ENCODE measurements at regions not wholly inside any gene's neighbourhood (a gene's known extent, or its start where the extent isn't known, plus 50 kb on each side); places are given as distances from the start of the nearest gene placed in this dataset.

- H2AFZ ChIP-seq (ENCODE audit: low read length): no peak overlapping the region
- TF ChIP-seq EZH2 (IDR thresholded peaks at IDR 0.05; ENCODE audit: low read length, missing control alignments) (no peak), CTCF (conservative IDR thresholded peaks at IDR 0.05 in 1 of 2, IDR thresholded peaks at IDR 0.05 in 1 of 2; ENCODE audit: low read depth in 1 of 2, low read length in 2 of 2) (no peak)
- no peaks in the 10 kb centered on the region for H4K20me1 ChIP-seq (ENCODE audit: control insufficient read depth, extremely low read depth, insufficient read depth, low read length)
- H3K4me3 ChIP-seq (replicated peaks in 1 of 4; ENCODE audit: control extremely low read depth in 1 of 4, insufficient read depth in 1 of 4, low read depth in 3 of 4, low read length in 4 of 4): no peak overlapping the region
- no peak overlapping the region for H3K27ac ChIP-seq (ENCODE audit: insufficient read depth, low read length)
- no peaks in the 10 kb centered on the region for H3K4me1 ChIP-seq (ENCODE audit: control insufficient read depth, extremely low read depth, insufficient read depth, low read length)
- H3K27me3 ChIP-seq (ENCODE audit: control insufficient read depth, insufficient read depth, low read length): no peaks in the 10 kb centered on the region
- H3K9me3 ChIP-seq (ENCODE audit: control insufficient read depth, insufficient read depth, low read depth, low read length): no peaks in the 10 kb centered on the region
- no peak overlapping the region for H3K4me2 ChIP-seq (ENCODE audit: extremely low read depth, insufficient read depth, low read length)
- no peaks in the 10 kb centered on the region for H3K36me3 ChIP-seq (ENCODE audit: control insufficient read depth, insufficient read depth, low read length)
- no peak for DNase-seq (ENCODE audit: low read depth in 2 of 2)
- H3K79me2 ChIP-seq (ENCODE audit: control insufficient read depth, insufficient read depth, low read length): no peaks in the 10 kb centered on the region
- H3K9ac ChIP-seq (ENCODE audit: insufficient read depth, low read length): no peak overlapping the region
Measured at GRCh38 chr5:21143686-21144085, 1155.7 kb upstream of the CDH18 start.

- no peaks in the 10 kb centered on the region for H4K20me1 ChIP-seq (ENCODE audit: control insufficient read depth, extremely low read depth, insufficient read depth, low read length)
- no peaks in the 10 kb centered on the region for H3K9me3 ChIP-seq (ENCODE audit: control insufficient read depth, insufficient read depth, low read depth, low read length)
- no peaks in the 10 kb centered on the region for H3K4me1 ChIP-seq (ENCODE audit: control insufficient read depth, extremely low read depth, insufficient read depth, low read length)
- H3K4me2 ChIP-seq (ENCODE audit: extremely low read depth, insufficient read depth, low read length): no peak overlapping the region
- no peaks in the 10 kb centered on the region for H3K36me3 ChIP-seq (ENCODE audit: control insufficient read depth, insufficient read depth, low read length)
- no peaks in the 10 kb centered on the region for H3K27me3 ChIP-seq (ENCODE audit: control insufficient read depth, insufficient read depth, low read length)
- no peak overlapping the region for H2AFZ ChIP-seq (ENCODE audit: low read length)
- H3K4me3 ChIP-seq (replicated peaks in 1 of 4; ENCODE audit: control extremely low read depth in 1 of 4, insufficient read depth in 1 of 4, low read depth in 3 of 4, low read length in 4 of 4): no peak overlapping the region
- no peak overlapping the region for H3K9ac ChIP-seq (ENCODE audit: insufficient read depth, low read length)
- TF ChIP-seq EZH2 (IDR thresholded peaks at IDR 0.05; ENCODE audit: low read length, missing control alignments) (no peak), CTCF (conservative IDR thresholded peaks at IDR 0.05 in 1 of 2, IDR thresholded peaks at IDR 0.05 in 1 of 2; ENCODE audit: low read depth in 1 of 2, low read length in 2 of 2) (no peak)
- no peaks in the 10 kb centered on the region for H3K79me2 ChIP-seq (ENCODE audit: control insufficient read depth, insufficient read depth, low read length)
- DNase-seq (ENCODE audit: low read depth in 2 of 2): no peak
- H3K27ac ChIP-seq (ENCODE audit: insufficient read depth, low read length): no peak overlapping the region
Measured at GRCh38 chr5:21142791-21143190, 1154.8 kb upstream of the CDH18 start.

DNA sequence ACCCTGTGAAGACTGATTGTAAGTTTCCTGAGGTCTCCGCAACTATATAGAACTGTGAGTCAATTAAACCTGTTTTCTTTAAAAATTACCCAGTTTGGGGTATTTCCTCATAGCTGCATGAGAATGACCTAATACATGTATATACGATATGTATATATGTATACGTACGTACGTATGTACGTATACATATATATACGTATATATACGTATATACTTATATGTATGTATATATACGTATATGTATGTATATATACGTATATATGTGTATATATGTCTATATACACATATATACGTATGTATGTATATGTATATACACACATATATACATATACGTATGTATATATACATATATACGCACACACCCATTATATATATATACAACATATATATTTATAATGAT, 1153.0 kb upstream of the CDH18 start:
- TF ChIP-seq CTCF (conservative IDR thresholded peaks at IDR 0.05 in 1 of 2, IDR thresholded peaks at IDR 0.05 in 1 of 2; ENCODE audit: low read depth in 1 of 2, low read length in 2 of 2) (no peak), EZH2 (IDR thresholded peaks at IDR 0.05; ENCODE audit: low read length, missing control alignments) (no peak)
- no peaks in the 10 kb centered on the region for H3K79me2 ChIP-seq (ENCODE audit: control insufficient read depth, insufficient read depth, low read length)
- no peaks in the 10 kb centered on the region for H3K36me3 ChIP-seq (ENCODE audit: control insufficient read depth, insufficient read depth, low read length)
- no peak overlapping the region for H2AFZ ChIP-seq (ENCODE audit: low read length)
- no peaks in the 10 kb centered on the region for H3K4me1 ChIP-seq (ENCODE audit: control insufficient read depth, extremely low read depth, insufficient read depth, low read length)
- H3K27me3 ChIP-seq (ENCODE audit: control insufficient read depth, insufficient read depth, low read length): no peaks in the 10 kb centered on the region
- H3K27ac ChIP-seq (ENCODE audit: insufficient read depth, low read length): no peak overlapping the region
- no peak for DNase-seq (ENCODE audit: low read depth in 2 of 2)
- H3K9me3 ChIP-seq (ENCODE audit: control insufficient read depth, insufficient read depth, low read depth, low read length): no peaks in the 10 kb centered on the region
- H3K4me2 ChIP-seq (ENCODE audit: extremely low read depth, insufficient read depth, low read length): no peak overlapping the region
- no peak overlapping the region for H3K4me3 ChIP-seq (replicated peaks in 1 of 4; ENCODE audit: control extremely low read depth in 1 of 4, insufficient read depth in 1 of 4, low read depth in 3 of 4, low read length in 4 of 4)
- H4K20me1 ChIP-seq (ENCODE audit: control insufficient read depth, extremely low read depth, insufficient read depth, low read length): no peaks in the 10 kb centered on the region
- no peak overlapping the region for H3K9ac ChIP-seq (ENCODE audit: insufficient read depth, low read length)

All from fibroblast of lung (primary cell).